HG03159 (cell line): ENCODE measurements at regions not wholly inside any gene's neighbourhood (a gene's known extent, or its start where the extent isn't known, plus 50 kb on each side); places are given as distances from the start of the nearest gene placed in this dataset.

ENCODE experiments used
- ATAC-seq: cut with Tn5 transposase; IDR thresholded peaks from one replicate; pipeline ENCODE4 v1.9.1; 2021; ENCODE audit warnings: mild to moderate bottlenecking, moderate library complexity; ENCODE audit not compliant: unreplicated experiment

GRCh38 chr5:74430631-74431289, 209.8 kb downstream of the ENC1 start:
- ATAC-seq: no peak

GRCh38 chr5:74429495-74429894, 211.0 kb downstream of the ENC1 start:
- ATAC-seq: no peak

GRCh38 chr5:74428876-74429275, 211.7 kb downstream of the ENC1 start:
- no peak for ATAC-seq

- ATAC-seq: no peak
These were observed 212.3 kb downstream of the ENC1 start for GRCh38 chr5:74428275-74428674.

- no peak for ATAC-seq
These were observed 214.0 kb downstream of the ENC1 start for GRCh38 chr5:74426506-74426905.

- no peak for ATAC-seq
These were observed 216.2 kb downstream of the ENC1 start for GRCh38 chr5:74424162-74424868.

GRCh38 chr5:74423383-74423782, 217.1 kb downstream of the ENC1 start:
- no peak for ATAC-seq

GRCh38 chr5:74422671-74423070, 217.9 kb downstream of the ENC1 start:
- no peak for ATAC-seq

- ATAC-seq: no peak
These were observed 218.5 kb downstream of the ENC1 start for GRCh38 chr5:74422030-74422429.

GRCh38 chr5:74421377-74421776, 219.2 kb downstream of the ENC1 start:
- no peak for ATAC-seq

- ATAC-seq: no peak
These were observed 219.6 kb downstream of the ENC1 start for GRCh38 chr5:74420947-74421346.

GRCh38 chr5:74420220-74420619, 220.3 kb downstream of the ENC1 start:
- ATAC-seq: no peak

GRCh38 chr5:74419468-74419867, 221.1 kb downstream of the ENC1 start:
- ATAC-seq: no peak

- no peak for ATAC-seq
These were observed 221.8 kb downstream of the ENC1 start for GRCh38 chr5:74418709-74419108.

GRCh38 chr5:74418261-74418660, 222.3 kb downstream of the ENC1 start:
- no peak for ATAC-seq

- no peak for ATAC-seq
These were observed 224.8 kb downstream of the ENC1 start for GRCh38 chr5:74415695-74416102.

GRCh38 chr5:74414228-74414627, 226.3 kb downstream of the ENC1 start:
- no peak for ATAC-seq

- ATAC-seq: no peak
These were observed 227.0 kb downstream of the ENC1 start for GRCh38 chr5:74413403-74414048.

- ATAC-seq: no peak
These were observed 228.5 kb downstream of the ENC1 start for GRCh38 chr5:74412066-74412465.

GRCh38 chr5:74409712-74410111, 230.8 kb downstream of the ENC1 start:
- ATAC-seq: no peak

GRCh38 chr5:74409166-74409706, 231.3 kb downstream of the ENC1 start:
- ATAC-seq: no peak
